Heart right ventricle (tissue), 16 donors: ENCODE measurements at regions not wholly inside any gene's neighbourhood (a gene's known extent, or its start where the extent isn't known, plus 50 kb on each side); places are given as distances from the start of the nearest gene placed in this dataset.
A peak's percentile ranks its signal among the peaks of the same experiment; 100 is the strongest.

Experiments used
- ATAC-seq, 8 donors: fragments of 200-7000 bp; cut with Tn5 transposase; one replicate each; pipeline ENCODE4 v1.9.1; 2020; ENCODE audit warnings: mild to moderate bottlenecking in 8 of 8, moderate library complexity in 8 of 8, moderate number of reproducible peaks in 1 of 8
- DNase-seq, 2 donors: peaks; one replicate each; pipeline ENCODE4 v3.0.0-alpha.2; 2020
- H3K27ac ChIP-seq, 10 donors: fragments of 200-600 bp; sonication (generic) in 2 of 10; one replicate each; pipeline versions ENCODE4 v1.5.0 to v1.8.0; 2020 to 2022; ENCODE audit warnings: mild to moderate bottlenecking in 3 of 10
- H3K27me3 ChIP-seq, 7 donors: fragments of 200-600 bp; one replicate each; pipeline ENCODE4 v1.8.0; 2021 to 2022; ENCODE audit warnings: mild to moderate bottlenecking in 2 of 7
- H3K36me3 ChIP-seq, 9 donors: fragments of 200-600 bp; sonication (generic) in 1 of 9; one replicate each; pipeline versions ENCODE4 v1.5.0 to v1.8.0; 2020 to 2022; ENCODE audit warnings: mild to moderate bottlenecking in 2 of 9
- H3K4me1 ChIP-seq, 9 donors: fragments of 200-600 bp; sonication (generic) in 1 of 9; one replicate each; pipeline versions ENCODE4 v1.5.0 to v1.8.0; 2020 to 2022; ENCODE audit warnings: mild to moderate bottlenecking in 4 of 9
- H3K4me3 ChIP-seq, 10 donors: fragments of 200-600 bp; sonication (generic) in 2 of 10; one replicate each; pipeline versions ENCODE4 v1.5.0 to v1.8.0; 2020 to 2022; ENCODE audit warnings: mild to moderate bottlenecking in 7 of 10, moderate library complexity in 2 of 10
- H3K9me3 ChIP-seq, 11 donors: fragments of 200-600 bp in 10 of 11; sonication (generic) in 2 of 11; one replicate each; pipeline versions ENCODE4 v1.5.0 to v1.8.0; 2013 to 2022; ENCODE audit warnings: mild to moderate bottlenecking in 2 of 11, control low read depth in 1 of 11, moderate library complexity in 1 of 11
- WGBS, 2 donors: extraction: QIAGEN DNeasy Blood & Tissue Kit; methylation state at CpG; one replicate each; pipeline ENCODE4 v1.1.7; 2013; ENCODE audit warnings: inconsistent platforms in 1 of 2; 5-methylcytosine and 5-hydroxymethylcytosine counted together
- intact Hi-C, 10 donors: fragments of 100-400 bp; cut with DNase I; formaldehyde crosslinking; loops; one replicate each; pipeline versions ENCODE4 v1.11.1 to v1.14.2; 2022
- TF ChIP-seq, protein P1 (sequence below), 9 donors: fragments of 200-600 bp; sonication (generic) in 2 of 9; IDR thresholded peaks; one replicate each; pipeline versions ENCODE4 v1.5.0 to v1.8.0; 2021 to 2022; ENCODE audit warnings: antibody characterized with exemption in 9 of 9, mild to moderate bottlenecking in 5 of 9, moderate library complexity in 1 of 9
- donor health status: Arrhythmogenic right ventricular cardiomyopathy.
- donor health status: ischemic (EF 13 %, LVEDD 7.1; RV severe dilation, severe dysfunction).
- donor health status: healthy with polysubstance abuse.
- donor health status: DM: no; HTN: yes; CAD: no.
- donor health status: DM: no; HTN: no; CAD: no.
- donor health status: ischemic (EF 25% LVEDD 6.9; RV normal size, moderate dysfunction).
- donor health status: ischemic (EF 25% LVEDD 5.7; RV mildly dilated, moderate dysfunction).
- donor health status: healthy.
- donor health status: DM: yes; HTN: yes; CAD: no.
- donor health status: Ischemic cardiomyopathy.
- donor health status: ischemic (EF 35%, LVEDD 5.7; RV mildly dilated, moderate dysfunction).
- donor health status: nonischemic (EF 11% LVEDD 7.7; RV severe dilation, severe dysfunction).
- donor health status: DM: yes; HTN: yes; CAD: no.
- donor health status: PGD.
- donor health status: ischemic (EF 29% LVEDD 5.4; RV normal size, mild dysfunction).
- donor health status: nonischemic (EF 23%, LVEDD 6.1; RV moderate dilation, normal function).

- no peaks in the 10 kb centered on the region for H3K9me3 ChIP-seq
- no peak overlapping the region for H3K4me3 ChIP-seq
- H3K27me3 ChIP-seq: peaks cover 0 to 6% (median 0%) of the 10 kb centered on the region in 7 donors
- peak overlapping the region in 7 of 10 donors; percentile 35 to 78 (median 68) for H3K27ac ChIP-seq
- peaks cover 0 to 10% (median 6%) of the 10 kb centered on the region in 9 donors for H3K4me1 ChIP-seq
- intact Hi-C loops: loop anchor here in 1 of 10 donors (10.0 kb wide), 1 partner anchor 143 kb away; no protein-coding TSS in a partner anchor
- peak; percentile 76 to 79 for DNase-seq
- no peaks in the 10 kb centered on the region for H3K36me3 ChIP-seq
- TF ChIP-seq, protein P1, sequence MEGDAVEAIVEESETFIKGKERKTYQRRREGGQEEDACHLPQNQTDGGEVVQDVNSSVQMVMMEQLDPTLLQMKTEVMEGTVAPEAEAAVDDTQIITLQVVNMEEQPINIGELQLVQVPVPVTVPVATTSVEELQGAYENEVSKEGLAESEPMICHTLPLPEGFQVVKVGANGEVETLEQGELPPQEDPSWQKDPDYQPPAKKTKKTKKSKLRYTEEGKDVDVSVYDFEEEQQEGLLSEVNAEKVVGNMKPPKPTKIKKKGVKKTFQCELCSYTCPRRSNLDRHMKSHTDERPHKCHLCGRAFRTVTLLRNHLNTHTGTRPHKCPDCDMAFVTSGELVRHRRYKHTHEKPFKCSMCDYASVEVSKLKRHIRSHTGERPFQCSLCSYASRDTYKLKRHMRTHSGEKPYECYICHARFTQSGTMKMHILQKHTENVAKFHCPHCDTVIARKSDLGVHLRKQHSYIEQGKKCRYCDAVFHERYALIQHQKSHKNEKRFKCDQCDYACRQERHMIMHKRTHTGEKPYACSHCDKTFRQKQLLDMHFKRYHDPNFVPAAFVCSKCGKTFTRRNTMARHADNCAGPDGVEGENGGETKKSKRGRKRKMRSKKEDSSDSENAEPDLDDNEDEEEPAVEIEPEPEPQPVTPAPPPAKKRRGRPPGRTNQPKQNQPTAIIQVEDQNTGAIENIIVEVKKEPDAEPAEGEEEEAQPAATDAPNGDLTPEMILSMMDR (IDR thresholded peaks at IDR 0.05): no peak
- ATAC-seq: peak; percentile 86 to 96 (median 90)
- 72 to 82% methylated on average over 9 of the region's 9 CpGs for WGBS, 2 donors
Observed at GRCh38 chr2:121831841-121832240, 76.4 kb downstream of the TSN start.

- H3K4me3 ChIP-seq: no peak overlapping the region
- 71 to 75% methylated on average over 14 of the region's 14 CpGs for WGBS, 2 donors
- H3K27me3 ChIP-seq: peaks cover 0 to 11% (median 0%) of the 10 kb centered on the region in 7 donors
- intact Hi-C loops: loop anchor here in 1 of 10 donors (10.0 kb wide), 1 partner anchor 142 kb away; no protein-coding TSS in a partner anchor
- H3K4me1 ChIP-seq: peaks cover 0 to 16% (median 6%) of the 10 kb centered on the region in 9 donors
- ATAC-seq (peak; percentile 42 to 74 (median 69)), DNase-seq (peak in 1 of 2 donors; percentile 27)
- TF ChIP-seq, protein P1 (IDR thresholded peaks at IDR 0.05): no peak
- no peaks in the 10 kb centered on the region for H3K9me3 ChIP-seq
- peak overlapping the region in 8 of 10 donors; percentile 35 to 78 (median 68) for H3K27ac ChIP-seq
- no peaks in the 10 kb centered on the region for H3K36me3 ChIP-seq
Observed at GRCh38 chr2:121832412-121833357, 77.2 kb downstream of the TSN start.

DNA sequence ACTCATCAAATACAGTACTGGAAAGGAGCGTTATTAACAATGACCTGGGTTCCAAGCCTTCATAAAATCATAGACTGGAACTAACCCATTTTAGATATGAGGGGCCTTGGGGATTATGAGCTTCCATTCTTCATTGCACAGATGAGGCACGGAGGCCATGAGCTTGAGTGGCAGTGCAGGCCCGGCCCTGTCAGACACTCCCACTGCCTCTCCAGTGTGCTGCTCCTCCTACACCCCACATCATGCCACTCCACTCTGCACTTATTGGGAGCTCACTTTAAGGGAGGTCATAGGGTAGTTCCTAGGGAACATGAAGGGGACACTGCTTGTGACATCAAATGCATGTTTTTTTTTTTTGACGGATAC is 77.9 kb downstream of the TSN start:
- Histone ChIP-seq H3K27ac (peak overlapping the region in 4 of 10 donors; percentile 23 to 78 (median 74)), H3K36me3 (no peaks in the 10 kb centered on the region)

DNA sequence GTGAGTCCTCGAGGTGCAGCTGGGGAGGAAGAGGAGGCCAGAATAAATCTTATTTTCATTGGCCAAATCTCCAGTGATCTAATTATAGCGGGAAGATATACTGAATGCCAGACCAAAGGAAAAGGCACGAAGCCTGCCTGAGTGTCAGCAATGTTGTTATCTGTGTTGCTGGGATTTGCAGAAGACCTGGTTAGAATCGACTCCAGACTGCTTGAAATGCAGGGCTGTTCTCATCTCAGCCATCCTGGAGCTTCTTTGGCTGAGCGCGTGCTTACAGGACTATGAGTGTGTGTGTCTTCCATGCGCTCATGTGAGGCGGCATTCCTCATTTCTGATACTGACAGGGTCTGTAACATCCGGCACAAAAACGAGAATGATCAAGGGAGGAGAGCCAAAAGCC is 81.2 kb downstream of the TSN start:
- Histone ChIP-seq H3K36me3 (no peaks in the 10 kb centered on the region), H3K27me3 (peaks cover 0 to 11% (median 0%) of the 10 kb centered on the region in 7 donors), H3K9me3 (no peaks in the 10 kb centered on the region), H3K4me3 (no peak overlapping the region), H3K27ac (peak overlapping the region in 6 of 10 donors; percentile 7 to 50 (median 30)), H3K4me1 (peaks cover 0 to 16% (median 6%) of the 10 kb centered on the region in 9 donors)
- DNase-seq (no peak), ATAC-seq (peak in 2 of 8 donors; percentile 2 to 4)
- 23 to 33% methylated on average over 10 of the region's 10 CpGs for WGBS, 2 donors
- TF ChIP-seq, protein P1 (IDR thresholded peaks at IDR 0.05): no peak
- intact Hi-C loops: loop anchor here in 1 of 10 donors (10.0 kb wide), 1 partner anchor 138 kb away; no protein-coding TSS in a partner anchor

More for the DNA sequence above, 77.9 kb downstream of the TSN start:
- no peaks in the 10 kb centered on the region for H3K9me3 ChIP-seq
- 78 to 87% methylated on average over 4 of the region's 4 CpGs for WGBS, 2 donors
- H3K27me3 ChIP-seq: peaks cover 0 to 11% (median 0%) of the 10 kb centered on the region in 7 donors
- DNase-seq: no peak
- peak in 1 of 8 donors; percentile 17 for ATAC-seq
- intact Hi-C loops: loop anchor here in 1 of 10 donors (10.0 kb wide), 1 partner anchor 141 kb away; no protein-coding TSS in a partner anchor
- H3K4me1 ChIP-seq: peaks cover 0 to 16% (median 6%) of the 10 kb centered on the region in 9 donors
- H3K4me3 ChIP-seq: no peak overlapping the region
- TF ChIP-seq, protein P1 (IDR thresholded peaks at IDR 0.05): no peak
